SK-N-DZ (cell line): ENCODE measurements at regions not wholly inside any gene's neighbourhood (a gene's known extent, or its start where the extent isn't known, plus 50 kb on each side); places are given as distances from the start of the nearest gene placed in this dataset.

ENCODE experiments used
- DNase-seq: peaks from one replicate; pipeline ENCODE4 v3.0.0-alpha.2; 2015; ENCODE audit warnings: low spot score

GRCh38 chr6:22466665-22467245, 102.6 kb upstream of the HDGFL1 start:
- no peak for DNase-seq

GRCh38 chr6:22467645-22468044, 101.7 kb upstream of the HDGFL1 start:
- no peak for DNase-seq

- DNase-seq, result no peak
Measured at GRCh38 chr6:22468256-22468965, 101.0 kb upstream of the HDGFL1 start.

GRCh38 chr6:22470454-22471131, 98.8 kb upstream of the HDGFL1 start:
- no peak for DNase-seq

GRCh38 chr6:22471132-22471690, 98.2 kb upstream of the HDGFL1 start:
- DNase-seq, result no peak

GRCh38 chr6:22471746-22472145, 97.6 kb upstream of the HDGFL1 start:
- DNase-seq, result no peak

GRCh38 chr6:22473991-22474682, 95.2 kb upstream of the HDGFL1 start:
- DNase-seq, result no peak

- DNase-seq, result no peak
Measured at GRCh38 chr6:22476811-22477390, 92.5 kb upstream of the HDGFL1 start.

- DNase-seq, result no peak
Measured at GRCh38 chr6:22497276-22497675, 72.1 kb upstream of the HDGFL1 start.

GRCh38 chr6:22499815-22500214, 69.6 kb upstream of the HDGFL1 start:
- peak; percentile 85 for DNase-seq

GRCh38 chr6:22506496-22506895, 62.9 kb upstream of the HDGFL1 start:
- no peak for DNase-seq

GRCh38 chr6:22512686-22513427, 56.5 kb upstream of the HDGFL1 start:
- DNase-seq, result no peak

GRCh38 chr6:22513667-22514066, 55.7 kb upstream of the HDGFL1 start:
- peak; percentile 84 for DNase-seq

- no peak for DNase-seq
Measured at GRCh38 chr6:22519237-22519636, 50.1 kb upstream of the HDGFL1 start.
